IPS DF 6.9 (cell line): ENCODE measurements at regions not wholly inside any gene's neighbourhood (a gene's known extent, or its start where the extent isn't known, plus 50 kb on each side); places are given as distances from the start of the nearest gene placed in this dataset.
"Not testable (repeated sequence)": the region's sequence is repeated elsewhere in the genome, so short reads cannot be mapped to it uniquely, and the experiment has no call there.

Experiments
- DNase-seq: peaks from one replicate; pipeline ENCODE4 v3.0.0-alpha.2; 2013; ENCODE audit warnings: low read depth, low spot score
- H3K27ac ChIP-seq: one replicate; pipeline ENCODE4 v1.5.1; 2013; ENCODE audit warnings: low read length, control low read depth
- H3K27me3 ChIP-seq: 2 replicates; pipeline ENCODE4 v1.6.1; 2013; ENCODE audit warnings: mild to moderate bottlenecking, low read length; ENCODE audit not compliant: control insufficient read depth, insufficient read depth
- H3K36me3 ChIP-seq: 2 replicates; pipeline ENCODE4 v1.6.1; 2013; ENCODE audit warnings: low read length; ENCODE audit not compliant: control insufficient read depth, insufficient read depth
- H3K4me1 ChIP-seq: 2 replicates; pipeline ENCODE4 v1.6.1; 2013; ENCODE audit warnings: low read length; ENCODE audit not compliant: control insufficient read depth, insufficient read depth
- H3K4me3 ChIP-seq: 2 replicates; pipeline ENCODE4 v1.5.1; 2013; ENCODE audit warnings: mild to moderate bottlenecking, low read length
- H3K9me3 ChIP-seq: 2 replicates; pipeline ENCODE4 v1.6.1; 2013; ENCODE audit warnings: low read length, inconsistent platforms; ENCODE audit not compliant: control insufficient read depth, insufficient read depth
- WGBS: extraction: QIAGEN DNeasy Blood & Tissue Kit; methylation state at CpG from one replicate; pipeline ENCODE4 v1.1.7; 2013; ENCODE audit warnings: mixed read lengths, missing lambda C conversion rate; ENCODE audit not compliant: insufficient read length, insufficient coverage; 5-methylcytosine and 5-hydroxymethylcytosine counted together

- no CpG with 5 or more reads among the region's 26 CpGs for WGBS
- not testable (repeated sequence) for H3K27ac ChIP-seq, H3K9me3 ChIP-seq, H3K27me3 ChIP-seq, DNase-seq, H3K4me1 ChIP-seq, H3K36me3 ChIP-seq, H3K4me3 ChIP-seq
Observed at GRCh38 chr3:195960971-195961775, 52.8 kb upstream of the TNK2 start.

- not testable (repeated sequence) for DNase-seq, H3K36me3 ChIP-seq, H3K9me3 ChIP-seq, H3K4me3 ChIP-seq, H3K27me3 ChIP-seq, H3K4me1 ChIP-seq, H3K27ac ChIP-seq
- WGBS: no CpG with 5 or more reads among the region's 2 CpGs
Observed at GRCh38 chr3:195960164-195960563, 51.8 kb upstream of the TNK2 start.

DNA sequence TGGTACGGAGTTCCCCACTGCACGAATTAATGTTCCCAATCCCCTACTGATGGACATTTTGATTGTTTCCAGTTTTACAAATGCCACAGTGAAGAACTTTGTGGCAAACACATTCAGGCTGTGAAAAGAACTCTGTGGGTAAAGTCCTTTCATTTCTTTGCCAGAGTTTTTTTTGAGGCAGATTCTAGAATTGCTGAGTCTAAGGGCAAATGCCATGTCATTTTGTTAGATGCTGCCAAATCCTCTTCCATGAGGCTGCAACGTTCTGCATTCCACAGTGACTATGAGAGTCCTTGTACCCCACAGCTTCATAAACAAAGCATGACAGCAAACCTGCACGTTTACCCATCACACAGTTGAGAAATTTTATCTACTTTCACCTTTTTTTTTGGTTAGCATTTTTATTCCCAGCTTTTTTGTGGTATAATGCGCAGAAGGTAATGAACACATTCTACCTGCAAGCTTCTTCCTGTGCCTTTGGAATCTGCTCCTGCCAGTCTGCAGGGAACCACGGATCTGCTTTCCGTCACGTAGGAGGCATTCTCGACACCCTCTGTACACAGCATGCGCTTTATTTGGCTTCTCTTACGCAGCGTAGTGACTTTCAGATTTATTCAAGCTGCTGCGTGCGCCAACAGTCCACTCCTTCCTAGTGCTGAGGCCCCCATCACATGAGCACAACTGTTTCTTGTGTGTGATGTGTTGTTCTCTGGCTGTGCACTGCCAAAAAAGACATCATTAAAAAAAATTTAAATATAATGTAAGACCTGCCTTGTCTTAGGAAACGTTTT, 51.2 kb upstream of the TNK2 start:
- not testable (repeated sequence) for H3K9me3 ChIP-seq, DNase-seq, H3K27me3 ChIP-seq, H3K4me1 ChIP-seq, H3K27ac ChIP-seq, H3K36me3 ChIP-seq, H3K4me3 ChIP-seq
- WGBS: no CpG with 5 or more reads among the region's 15 CpGs

- not testable (repeated sequence) for H3K27ac ChIP-seq, DNase-seq, H3K4me1 ChIP-seq, H3K4me3 ChIP-seq, H3K36me3 ChIP-seq, H3K27me3 ChIP-seq, H3K9me3 ChIP-seq
- no CpG with 5 or more reads among the region's 11 CpGs for WGBS
Observed at GRCh38 chr3:195958736-195959135, 50.4 kb upstream of the TNK2 start.
